ENCODE measurements at regions not wholly inside any gene's neighbourhood (a gene's known extent, or its start where the extent isn't known, plus 50 kb on each side); places are given as distances from the start of the nearest gene placed in this dataset.

GRCh38 chr5:66342341-66342880 is 198.3 kb downstream of the SREK1 start:
- CTCF ChIA-PET, result no interaction called here

GRCh38 chr5:66343370-66344071 is 199.4 kb downstream of the SREK1 start:
- POLR2A ChIA-PET (ENCODE audit: low non-redundant PET), result no interaction called here
- CTCF ChIA-PET, result interaction anchor here (0.6 kb wide), 1 partner anchor 37 kb away, joined by 3 read pairs; no protein-coding TSS in a partner anchor
- no peak for DNase-seq (ENCODE audit: low spot score)
- H3K27ac ChIP-seq, result no peak overlapping the region
- no peak for TF ChIP-seq CTCF (conservative IDR thresholded peaks at IDR 0.05; ENCODE audit: low read depth)

More at GRCh38 chr5:66342341-66342880, 198.3 kb downstream of the SREK1 start:
- POLR2A ChIA-PET (ENCODE audit: low non-redundant PET), result no interaction called here
- no peak for DNase-seq (ENCODE audit: low spot score)
- TF ChIP-seq CTCF (conservative IDR thresholded peaks at IDR 0.05; ENCODE audit: low read depth), result no peak
- no peak overlapping the region for H3K27ac ChIP-seq

- POLR2A ChIA-PET (ENCODE audit: low non-redundant PET), result no interaction called here
- H3K27ac ChIP-seq, result no peak overlapping the region
- no peak for TF ChIP-seq CTCF (conservative IDR thresholded peaks at IDR 0.05; ENCODE audit: low read depth)
- CTCF ChIA-PET, result interaction anchor here (0.8 to 1.4 kb wide), 2 partner anchors 13 to 37 kb away, joined by 4 read pairs; no protein-coding TSS in a partner anchor
- DNase-seq (ENCODE audit: low spot score), result no peak
Measured at GRCh38 chr5:66344544-66344943, 200.4 kb downstream of the SREK1 start.

- no peak for DNase-seq (ENCODE audit: low spot score)
- no peak for TF ChIP-seq CTCF (conservative IDR thresholded peaks at IDR 0.05; ENCODE audit: low read depth)
- H3K27ac ChIP-seq, result no peak overlapping the region
- ChIA-PET CTCF (interaction anchor here (0.6 to 1.4 kb wide), 4 partner anchors 13 to 385 kb away, joined by 4 read pairs; no protein-coding TSS in a partner anchor), POLR2A (ENCODE audit: low non-redundant PET) (no interaction called here)
Measured at GRCh38 chr5:66345281-66345680, 201.2 kb downstream of the SREK1 start.

GRCh38 chr5:66346869-66347268 is 202.8 kb downstream of the SREK1 start:
- no peak for DNase-seq (ENCODE audit: low spot score)
- H3K27ac ChIP-seq, result no peak overlapping the region
- ChIA-PET POLR2A (ENCODE audit: low non-redundant PET) (no interaction called here), CTCF (no interaction called here)
- TF ChIP-seq CTCF (conservative IDR thresholded peaks at IDR 0.05; ENCODE audit: low read depth), result no peak

GRCh38 chr5:66348387-66349125 is 204.5 kb downstream of the SREK1 start:
- no peak for TF ChIP-seq CTCF (conservative IDR thresholded peaks at IDR 0.05; ENCODE audit: low read depth)
- ChIA-PET POLR2A (ENCODE audit: low non-redundant PET) (no interaction called here), CTCF (no interaction called here)
- DNase-seq (ENCODE audit: low spot score), result no peak
- no peak overlapping the region for H3K27ac ChIP-seq

All from RWPE1 (cell line).